SU-DHL-6 (cell line): ENCODE measurements at regions not wholly inside any gene's neighbourhood (a gene's known extent, or its start where the extent isn't known, plus 50 kb on each side); places are given as distances from the start of the nearest gene placed in this dataset.

ENCODE experiments used
- EZH2phosphoT487 ChIP-seq: fragments of 200-600 bp; sonication (generic), shearing (Covaris generic); conservative IDR thresholded peaks from 2 replicates; pipeline ENCODE4 v1.6.1; 2018; ENCODE audit warnings: mild to moderate bottlenecking, antibody characterized with exemption, low read length, moderate library complexity, mixed read lengths
- TF ChIP-seq, protein P1 (sequence below): fragments of 200-600 bp; sonication (generic); IDR thresholded peaks from one replicate; pipeline ENCODE4 v1.5.1; 2017; ENCODE audit warnings: antibody characterized with exemption, mild to moderate bottlenecking, low read length, moderate library complexity; ENCODE audit not compliant: insufficient read depth, poor library complexity, severe bottlenecking

- TF ChIP-seq, protein P1, sequence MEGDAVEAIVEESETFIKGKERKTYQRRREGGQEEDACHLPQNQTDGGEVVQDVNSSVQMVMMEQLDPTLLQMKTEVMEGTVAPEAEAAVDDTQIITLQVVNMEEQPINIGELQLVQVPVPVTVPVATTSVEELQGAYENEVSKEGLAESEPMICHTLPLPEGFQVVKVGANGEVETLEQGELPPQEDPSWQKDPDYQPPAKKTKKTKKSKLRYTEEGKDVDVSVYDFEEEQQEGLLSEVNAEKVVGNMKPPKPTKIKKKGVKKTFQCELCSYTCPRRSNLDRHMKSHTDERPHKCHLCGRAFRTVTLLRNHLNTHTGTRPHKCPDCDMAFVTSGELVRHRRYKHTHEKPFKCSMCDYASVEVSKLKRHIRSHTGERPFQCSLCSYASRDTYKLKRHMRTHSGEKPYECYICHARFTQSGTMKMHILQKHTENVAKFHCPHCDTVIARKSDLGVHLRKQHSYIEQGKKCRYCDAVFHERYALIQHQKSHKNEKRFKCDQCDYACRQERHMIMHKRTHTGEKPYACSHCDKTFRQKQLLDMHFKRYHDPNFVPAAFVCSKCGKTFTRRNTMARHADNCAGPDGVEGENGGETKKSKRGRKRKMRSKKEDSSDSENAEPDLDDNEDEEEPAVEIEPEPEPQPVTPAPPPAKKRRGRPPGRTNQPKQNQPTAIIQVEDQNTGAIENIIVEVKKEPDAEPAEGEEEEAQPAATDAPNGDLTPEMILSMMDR = no peak
- no peak for TF ChIP-seq EZH2phosphoT487
Measured at GRCh38 chr5:18119156-18119785, 485.0 kb downstream of the TAF11L14 start.
